Colonic mucosa (tissue), 4 donors: ENCODE measurements at regions not wholly inside any gene's neighbourhood (a gene's known extent, or its start where the extent isn't known, plus 50 kb on each side); places are given as distances from the start of the nearest gene placed in this dataset.

Source experiments
- DNase-seq: peaks from one replicate; pipeline ENCODE4 v3.0.0-alpha.2; 2020
- H3K27ac ChIP-seq: fragments of 200-600 bp; one replicate; pipeline ENCODE4 v1.8.0; 2021
- H3K27me3 ChIP-seq: fragments of 200-600 bp; one replicate; pipeline ENCODE4 v1.8.0; 2021
- H3K36me3 ChIP-seq: fragments of 200-600 bp; one replicate; pipeline ENCODE4 v1.8.0; 2021
- H3K4me1 ChIP-seq: fragments of 200-600 bp; one replicate; pipeline ENCODE4 v1.8.0; 2021; ENCODE audit warnings: mild to moderate bottlenecking
- H3K4me3 ChIP-seq: fragments of 200-600 bp; one replicate; pipeline ENCODE4 v1.8.0; 2021
- H3K9ac ChIP-seq, 2 donors: one replicate each; pipeline ENCODE4 v1.7.0; 2013; ENCODE audit warnings: control low read depth in 2 of 2, low read depth in 2 of 2, low read length in 2 of 2
- H3K9me3 ChIP-seq: fragments of 200-600 bp; one replicate; pipeline ENCODE4 v1.8.0; 2021
- intact Hi-C: fragments of 100-400 bp; cut with DNase I; formaldehyde crosslinking; loops from one replicate; pipeline ENCODE4 v1.14.1; 2022
- TF ChIP-seq, protein P1 (sequence below): fragments of 200-600 bp; IDR thresholded peaks from one replicate; pipeline ENCODE4 v1.8.0; 2022; ENCODE audit warnings: antibody characterized with exemption, mild to moderate bottlenecking
- donor health status: healthy.
- donor health status: DM: no; HTN: no; CAD: no.
- donor health status: DM: no; HTN: no; CAD: no.

DNA sequence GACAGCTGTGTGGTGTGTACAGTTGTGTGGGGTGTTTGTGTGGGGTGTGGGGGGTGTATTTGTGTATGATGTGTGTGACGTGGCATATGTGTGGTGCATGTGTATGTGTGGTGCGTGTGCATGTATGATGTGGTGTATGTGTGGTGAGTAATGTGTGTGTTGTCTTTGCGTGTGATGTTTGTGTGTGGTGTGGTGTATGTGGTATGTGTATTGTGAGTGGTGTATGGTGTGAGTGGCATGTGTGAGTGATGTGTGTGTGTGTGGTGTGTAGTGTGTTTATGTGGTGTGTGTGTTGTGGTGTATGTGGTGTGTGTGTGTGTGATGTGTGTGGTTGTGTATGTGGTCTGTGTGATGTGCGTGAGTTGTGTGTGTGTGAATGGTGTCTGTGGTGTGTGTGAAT is 191.1 kb downstream of the MELK start:
- intact Hi-C loops: no loop called here
- TF ChIP-seq, protein P1, sequence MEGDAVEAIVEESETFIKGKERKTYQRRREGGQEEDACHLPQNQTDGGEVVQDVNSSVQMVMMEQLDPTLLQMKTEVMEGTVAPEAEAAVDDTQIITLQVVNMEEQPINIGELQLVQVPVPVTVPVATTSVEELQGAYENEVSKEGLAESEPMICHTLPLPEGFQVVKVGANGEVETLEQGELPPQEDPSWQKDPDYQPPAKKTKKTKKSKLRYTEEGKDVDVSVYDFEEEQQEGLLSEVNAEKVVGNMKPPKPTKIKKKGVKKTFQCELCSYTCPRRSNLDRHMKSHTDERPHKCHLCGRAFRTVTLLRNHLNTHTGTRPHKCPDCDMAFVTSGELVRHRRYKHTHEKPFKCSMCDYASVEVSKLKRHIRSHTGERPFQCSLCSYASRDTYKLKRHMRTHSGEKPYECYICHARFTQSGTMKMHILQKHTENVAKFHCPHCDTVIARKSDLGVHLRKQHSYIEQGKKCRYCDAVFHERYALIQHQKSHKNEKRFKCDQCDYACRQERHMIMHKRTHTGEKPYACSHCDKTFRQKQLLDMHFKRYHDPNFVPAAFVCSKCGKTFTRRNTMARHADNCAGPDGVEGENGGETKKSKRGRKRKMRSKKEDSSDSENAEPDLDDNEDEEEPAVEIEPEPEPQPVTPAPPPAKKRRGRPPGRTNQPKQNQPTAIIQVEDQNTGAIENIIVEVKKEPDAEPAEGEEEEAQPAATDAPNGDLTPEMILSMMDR: no peak
- no peak for DNase-seq

DNA sequence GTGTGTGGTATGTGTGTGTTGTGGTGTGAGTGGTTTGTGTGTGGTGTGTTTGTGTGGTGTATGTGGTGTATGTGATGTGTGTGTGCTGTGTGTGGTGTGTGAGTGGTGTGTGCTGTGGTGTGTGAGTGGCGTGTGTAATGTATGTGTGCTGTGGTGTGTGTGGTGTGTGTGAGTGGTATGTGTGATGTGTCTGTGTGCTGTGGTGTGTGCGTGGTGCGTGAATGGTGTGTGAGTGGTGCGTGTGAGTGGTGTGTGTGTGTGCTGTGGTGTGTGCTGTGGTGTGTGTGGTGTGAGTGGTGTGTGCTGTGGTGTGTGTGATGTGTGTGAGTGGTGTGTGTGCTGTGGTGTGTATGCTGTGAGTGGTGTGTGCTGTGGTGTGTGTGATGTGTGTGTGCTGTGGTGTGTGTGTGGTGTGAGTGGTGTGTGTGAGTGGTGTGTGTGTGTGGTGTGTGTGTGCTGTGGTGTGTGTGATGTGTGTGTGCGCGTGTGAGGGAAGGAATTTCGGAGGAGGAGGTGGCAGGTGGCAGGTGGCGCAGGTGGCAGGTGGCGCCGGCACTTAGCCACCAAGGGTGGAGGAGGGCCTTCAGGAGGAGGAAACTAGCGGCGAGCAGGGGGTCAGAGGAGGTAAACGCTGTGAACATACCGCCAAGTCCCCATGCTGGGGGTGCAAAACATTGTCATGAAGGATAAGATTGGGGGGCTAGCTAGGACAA is 191.8 kb downstream of the MELK start:
- intact Hi-C loops: no loop called here
- no peaks in the 10 kb centered on the region for H3K27me3 ChIP-seq
- H3K9ac ChIP-seq: no peak overlapping the region
- H3K4me1 ChIP-seq: no peaks in the 10 kb centered on the region
- no peak for DNase-seq
- TF ChIP-seq, protein P1: no peak
- no peak overlapping the region for H3K4me3 ChIP-seq
- no peaks in the 10 kb centered on the region for H3K9me3 ChIP-seq
- H3K36me3 ChIP-seq: no peaks in the 10 kb centered on the region
- no peak overlapping the region for H3K27ac ChIP-seq

More for the DNA sequence above, 191.1 kb downstream of the MELK start:
- Histone ChIP-seq H3K9me3 (no peaks in the 10 kb centered on the region), H3K36me3 (no peaks in the 10 kb centered on the region), H3K4me3 (no peak overlapping the region), H3K4me1 (no peaks in the 10 kb centered on the region), H3K9ac (no peak overlapping the region), H3K27me3 (no peaks in the 10 kb centered on the region), H3K27ac (no peak overlapping the region)

GRCh38 chr9:36765077-36765390 is 192.3 kb downstream of the MELK start:
- Histone ChIP-seq H3K4me3 (no peak overlapping the region), H3K4me1 (no peaks in the 10 kb centered on the region), H3K9me3 (no peaks in the 10 kb centered on the region), H3K27me3 (no peaks in the 10 kb centered on the region), H3K9ac (no peak overlapping the region), H3K36me3 (no peaks in the 10 kb centered on the region), H3K27ac (no peak overlapping the region)
- intact Hi-C loops: no loop called here
- no peak for DNase-seq
- TF ChIP-seq, protein P1: no peak

- Histone ChIP-seq H3K27ac (no peak overlapping the region), H3K4me1 (no peaks in the 10 kb centered on the region), H3K36me3 (no peaks in the 10 kb centered on the region), H3K9me3 (no peaks in the 10 kb centered on the region), H3K27me3 (no peaks in the 10 kb centered on the region), H3K9ac (peak overlapping the region in 1 of 2 donors; percentile 9), H3K4me3 (peak overlapping the region; percentile 36)
- TF ChIP-seq, protein P1: no peak
- intact Hi-C loops: no loop called here
- peak; percentile 66 for DNase-seq
These were observed 193.0 kb downstream of the MELK start for GRCh38 chr9:36765468-36766341.

DNA sequence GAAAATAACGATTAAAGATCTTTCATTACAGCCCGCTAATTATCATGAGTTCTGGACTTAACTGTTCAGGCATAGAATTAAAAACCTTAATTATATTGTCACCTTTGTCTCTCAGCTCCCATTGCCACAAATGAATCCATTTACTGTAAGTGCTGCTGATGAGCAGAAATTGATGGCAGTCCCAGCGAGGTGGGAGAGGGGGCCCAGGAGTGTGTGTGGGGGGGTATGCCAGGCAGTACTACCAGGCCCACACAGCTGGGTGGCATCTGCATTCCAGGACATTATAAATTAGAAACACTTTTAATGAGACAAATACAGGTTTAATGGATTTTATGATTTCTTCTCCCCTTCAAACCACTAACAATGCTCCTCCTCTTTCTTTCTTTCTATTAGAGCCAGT is 196.0 kb downstream of the MELK start:
- Histone ChIP-seq H3K27me3 (no peaks in the 10 kb centered on the region), H3K36me3 (no peaks in the 10 kb centered on the region), H3K9ac (no peak overlapping the region), H3K4me1 (no peaks in the 10 kb centered on the region), H3K27ac (no peak overlapping the region), H3K4me3 (no peak overlapping the region), H3K9me3 (no peaks in the 10 kb centered on the region)
- TF ChIP-seq, protein P1: no peak
- intact Hi-C loops: no loop called here
- DNase-seq: no peak
